Transverse colon (tissue), 4 donors: ENCODE measurements at regions not wholly inside any gene's neighbourhood (a gene's known extent, or its start where the extent isn't known, plus 50 kb on each side); places are given as distances from the start of the nearest gene placed in this dataset.

Experiments used
- CTCF ChIP-seq, 5 experiments: fragments of 200-600 bp in 3 of 5; fragments of 450-650 bp in 2 of 5; sonication (generic) in 3 of 5; IDR thresholded peaks; 1 replicate in 2 of 5; 2 replicates in 3 of 5; pipeline ENCODE4 v1.5.1; 2016 to 2017; ENCODE audit warnings: antibody characterized with exemption in 5 of 5, inconsistent platforms in 3 of 5, mild to moderate bottlenecking in 2 of 5, moderate library complexity in 1 of 5
- POLR2AphosphoS5 ChIP-seq, 3 donors: sonication (generic); formaldehyde crosslinking; IDR thresholded peaks; one replicate each; pipeline ENCODE4 v1.6.1; 2016; ENCODE audit warnings: antibody characterized with exemption in 3 of 3

GRCh38 chr14:25788252-25788651, 738.3 kb upstream of the STXBP6 start:
- TF ChIP-seq CTCF (IDR thresholded peaks at IDR 0.05): no peak
- no peak for TF ChIP-seq POLR2AphosphoS5 (IDR thresholded peaks at IDR 0.05)
